ENCODE measurements at regions not wholly inside any gene's neighbourhood (a gene's known extent, or its start where the extent isn't known, plus 50 kb on each side); places are given as distances from the start of the nearest gene placed in this dataset.

DNA sequence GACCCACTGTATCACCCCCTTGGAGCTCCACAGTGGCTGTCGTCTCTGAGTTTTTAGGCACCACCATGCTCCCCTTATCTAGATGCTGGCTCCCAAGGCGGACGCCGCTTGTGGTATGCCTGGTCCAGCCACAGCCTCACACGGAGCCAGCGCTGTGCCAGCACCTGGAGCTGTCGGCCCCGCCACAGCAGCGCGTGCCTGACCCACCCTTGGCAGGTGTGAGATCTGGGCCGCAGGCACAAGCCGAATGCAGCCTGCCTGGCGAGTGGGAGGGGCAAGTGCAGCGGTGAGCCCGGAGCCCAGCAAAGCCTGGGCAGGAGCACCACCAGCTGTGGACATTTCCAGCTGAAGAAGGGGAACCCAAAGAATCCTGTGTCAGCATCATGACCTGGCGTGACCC, 91.9 kb upstream of the BACE2 start:
- no peak for TF ChIP-seq POLR2AphosphoS5 (IDR thresholded peaks at IDR 0.05)
- TF ChIP-seq, protein P1, sequence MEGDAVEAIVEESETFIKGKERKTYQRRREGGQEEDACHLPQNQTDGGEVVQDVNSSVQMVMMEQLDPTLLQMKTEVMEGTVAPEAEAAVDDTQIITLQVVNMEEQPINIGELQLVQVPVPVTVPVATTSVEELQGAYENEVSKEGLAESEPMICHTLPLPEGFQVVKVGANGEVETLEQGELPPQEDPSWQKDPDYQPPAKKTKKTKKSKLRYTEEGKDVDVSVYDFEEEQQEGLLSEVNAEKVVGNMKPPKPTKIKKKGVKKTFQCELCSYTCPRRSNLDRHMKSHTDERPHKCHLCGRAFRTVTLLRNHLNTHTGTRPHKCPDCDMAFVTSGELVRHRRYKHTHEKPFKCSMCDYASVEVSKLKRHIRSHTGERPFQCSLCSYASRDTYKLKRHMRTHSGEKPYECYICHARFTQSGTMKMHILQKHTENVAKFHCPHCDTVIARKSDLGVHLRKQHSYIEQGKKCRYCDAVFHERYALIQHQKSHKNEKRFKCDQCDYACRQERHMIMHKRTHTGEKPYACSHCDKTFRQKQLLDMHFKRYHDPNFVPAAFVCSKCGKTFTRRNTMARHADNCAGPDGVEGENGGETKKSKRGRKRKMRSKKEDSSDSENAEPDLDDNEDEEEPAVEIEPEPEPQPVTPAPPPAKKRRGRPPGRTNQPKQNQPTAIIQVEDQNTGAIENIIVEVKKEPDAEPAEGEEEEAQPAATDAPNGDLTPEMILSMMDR (IDR thresholded peaks at IDR 0.05), result no peak
- no peak for TF ChIP-seq POLR2A (IDR thresholded peaks at IDR 0.05; ENCODE audit: low read depth)
- TF ChIP-seq EP300 (IDR thresholded peaks at IDR 0.05), result no peak
- no peak overlapping the region for H3K27ac ChIP-seq (replicated peaks in 1 of 4)
- no peaks in the 10 kb centered on the region for H3K36me3 ChIP-seq
- intact Hi-C loops (cut with DNase I), result no loop called here
- H3K27me3 ChIP-seq, result no peaks in the 10 kb centered on the region
- no peaks in the 10 kb centered on the region for H3K9me3 ChIP-seq
- DNase-seq (ENCODE audit: extremely low spot score), result no peak
- WGBS, result 85% methylated on average over 2 of the region's 16 CpGs
- no peak overlapping the region for H3K4me3 ChIP-seq
- H3K4me1 ChIP-seq, result no peaks in the 10 kb centered on the region

DNA sequence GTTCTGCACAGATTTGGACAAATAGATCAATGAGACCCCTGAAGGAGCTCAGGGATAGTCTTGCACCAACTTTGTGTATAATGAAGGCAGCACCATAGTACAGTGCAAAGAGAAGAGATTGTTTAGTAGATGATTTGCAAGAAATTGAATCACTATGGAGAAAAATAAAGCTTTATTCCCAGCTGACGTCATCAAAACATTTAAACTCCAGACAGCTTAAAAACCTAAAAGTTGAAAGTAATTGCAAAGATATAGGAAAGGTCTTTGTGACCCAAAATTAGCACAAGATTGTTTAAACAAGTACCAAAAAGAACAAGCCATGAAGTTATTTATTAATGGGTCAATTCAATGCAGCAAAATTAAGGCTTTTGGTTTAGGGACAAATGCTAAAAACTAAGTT, 88.8 kb upstream of the BACE2 start:
- DNase-seq (ENCODE audit: extremely low spot score), result no peak
- Histone ChIP-seq H3K4me1 (no peaks in the 10 kb centered on the region), H3K27me3 (no peaks in the 10 kb centered on the region), H3K27ac (replicated peaks in 1 of 4) (no peak overlapping the region), H3K9me3 (no peaks in the 10 kb centered on the region), H3K36me3 (no peaks in the 10 kb centered on the region), H3K4me3 (no peak overlapping the region)
- intact Hi-C loops (cut with DNase I), result no loop called here
- TF ChIP-seq POLR2AphosphoS5 (IDR thresholded peaks at IDR 0.05), result no peak
- no peak for TF ChIP-seq EP300 (IDR thresholded peaks at IDR 0.05)
- no peak for TF ChIP-seq POLR2A (IDR thresholded peaks at IDR 0.05; ENCODE audit: low read depth)
- TF ChIP-seq, protein P1 (IDR thresholded peaks at IDR 0.05), result no peak
- WGBS, result 80% methylated on average over 1 of the region's 1 CpG

DNA sequence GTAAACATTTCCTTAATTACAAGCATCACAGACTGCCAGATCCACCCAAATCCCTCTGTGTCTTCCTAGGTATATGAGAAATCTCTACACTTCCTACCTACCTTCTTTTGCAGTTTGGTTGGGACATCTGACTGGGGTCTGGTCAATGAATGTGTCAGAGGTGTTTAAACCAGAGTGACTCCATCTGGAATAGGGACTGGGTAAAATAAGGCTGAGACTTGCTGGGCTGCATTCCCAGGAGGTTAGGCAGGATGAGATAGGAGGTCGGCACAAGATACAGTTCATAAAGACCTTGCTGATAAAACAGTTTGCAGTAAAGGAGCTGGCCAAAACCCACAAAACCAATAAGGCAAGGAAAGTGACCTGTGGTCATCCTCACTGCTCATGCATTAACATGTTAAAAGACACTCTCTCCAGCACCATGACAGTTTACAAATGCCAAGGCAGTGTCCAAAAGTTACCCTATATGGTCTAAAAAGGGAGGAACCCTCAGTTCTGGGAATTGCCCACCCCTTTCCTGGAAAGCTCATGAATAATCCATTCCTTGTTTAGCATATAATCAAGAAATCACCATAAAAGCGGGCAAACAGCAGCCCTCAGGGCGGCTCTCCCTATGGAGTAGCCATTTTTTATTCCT, 87.4 kb upstream of the BACE2 start:
- intact Hi-C loops (cut with DNase I), result no loop called here
- no peak overlapping the region for H3K4me3 ChIP-seq
- 73% methylated on average over 3 of the region's 3 CpGs for WGBS
- no peaks in the 10 kb centered on the region for H3K27me3 ChIP-seq
- H3K4me1 ChIP-seq, result no peaks in the 10 kb centered on the region
- TF ChIP-seq EP300 (IDR thresholded peaks at IDR 0.05) (no peak), POLR2AphosphoS5 (IDR thresholded peaks at IDR 0.05) (no peak), POLR2A (IDR thresholded peaks at IDR 0.05; ENCODE audit: low read depth) (no peak)
- TF ChIP-seq, protein P1 (IDR thresholded peaks at IDR 0.05), result no peak
- DNase-seq (ENCODE audit: extremely low spot score), result peak; percentile 70
- no peaks in the 10 kb centered on the region for H3K36me3 ChIP-seq
- H3K27ac ChIP-seq (replicated peaks in 1 of 4), result no peak overlapping the region
- H3K9me3 ChIP-seq, result no peaks in the 10 kb centered on the region

DNA sequence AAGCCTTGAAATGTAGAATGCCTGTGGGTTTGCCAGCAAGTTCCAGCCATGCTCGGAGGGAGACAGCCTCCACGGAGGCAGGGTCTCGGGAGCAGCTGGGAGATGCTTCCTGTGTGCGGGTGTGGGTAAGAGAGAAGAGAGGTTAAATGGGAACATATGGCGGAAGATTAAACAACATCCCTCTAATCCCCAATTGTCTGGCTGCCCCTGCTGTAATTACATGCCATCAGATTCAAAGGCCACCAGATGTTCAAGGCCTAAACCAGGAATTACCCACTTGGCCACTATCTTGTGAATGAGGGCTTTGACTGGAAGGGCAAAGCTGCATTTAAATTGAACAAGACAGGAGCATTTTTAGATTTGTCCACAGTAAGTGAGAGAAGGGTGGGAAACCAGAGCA, 81.4 kb upstream of the BACE2 start:
- no peaks in the 10 kb centered on the region for H3K9me3 ChIP-seq
- TF ChIP-seq POLR2A (IDR thresholded peaks at IDR 0.05; ENCODE audit: low read depth) (no peak), POLR2AphosphoS5 (IDR thresholded peaks at IDR 0.05) (no peak), EP300 (IDR thresholded peaks at IDR 0.05) (no peak)
- TF ChIP-seq, protein P1 (IDR thresholded peaks at IDR 0.05), result no peak
- WGBS, result 71% methylated on average over 5 of the region's 5 CpGs
- no peaks in the 10 kb centered on the region for H3K36me3 ChIP-seq
- intact Hi-C loops (cut with DNase I), result no loop called here
- no peak overlapping the region for H3K4me3 ChIP-seq
- H3K4me1 ChIP-seq, result no peaks in the 10 kb centered on the region
- DNase-seq (ENCODE audit: extremely low spot score), result no peak
- H3K27me3 ChIP-seq, result no peaks in the 10 kb centered on the region
- no peak overlapping the region for H3K27ac ChIP-seq (replicated peaks in 1 of 4)

DNA sequence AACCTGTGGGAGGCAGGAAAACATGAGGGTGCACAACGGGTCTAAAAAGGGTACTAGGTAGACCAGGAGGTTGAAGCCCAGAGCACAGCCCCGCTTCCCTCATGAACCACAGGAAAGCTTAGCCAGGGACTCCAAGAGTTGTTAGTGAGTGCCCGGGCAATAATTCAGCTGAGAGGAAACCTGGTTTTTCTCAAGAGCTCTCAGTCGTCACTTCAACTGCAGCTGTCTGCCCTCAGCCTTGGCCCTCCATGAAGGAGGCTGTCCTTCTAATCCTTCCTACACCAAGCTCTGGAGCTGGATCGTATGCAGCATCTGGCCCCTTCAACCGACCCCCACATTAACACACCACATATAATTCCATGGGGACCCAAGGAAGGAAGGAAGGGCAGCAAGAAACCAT, 77.0 kb upstream of the BACE2 start:
- intact Hi-C loops (cut with DNase I), result no loop called here
- no peaks in the 10 kb centered on the region for H3K9me3 ChIP-seq
- TF ChIP-seq POLR2A (IDR thresholded peaks at IDR 0.05; ENCODE audit: low read depth) (no peak), POLR2AphosphoS5 (IDR thresholded peaks at IDR 0.05) (no peak), EP300 (IDR thresholded peaks at IDR 0.05) (no peak)
- TF ChIP-seq, protein P1 (IDR thresholded peaks at IDR 0.05), result no peak
- 56% methylated on average over 6 of the region's 6 CpGs for WGBS
- no peaks in the 10 kb centered on the region for H3K27me3 ChIP-seq
- no peak for DNase-seq (ENCODE audit: extremely low spot score)
- no peak overlapping the region for H3K27ac ChIP-seq (replicated peaks in 1 of 4)
- H3K4me3 ChIP-seq, result no peak overlapping the region
- H3K4me1 ChIP-seq, result no peaks in the 10 kb centered on the region
- H3K36me3 ChIP-seq, result no peaks in the 10 kb centered on the region
